Muscle of leg (tissue), 3 donors: ENCODE measurements at regions not wholly inside any gene's neighbourhood (a gene's known extent, or its start where the extent isn't known, plus 50 kb on each side); places are given as distances from the start of the nearest gene placed in this dataset.

Experiments used
- DNase-seq: peaks from one replicate; pipeline ENCODE4 v3.0.0; 2013
- H3K27ac ChIP-seq: one replicate; pipeline ENCODE4 v1.5.1; 2013; ENCODE audit warnings: mild to moderate bottlenecking, low read length, control low read depth
- H3K27me3 ChIP-seq: one replicate; pipeline ENCODE4 v1.6.1; 2013; ENCODE audit warnings: low read length; ENCODE audit not compliant: control insufficient read depth, insufficient read depth
- H3K36me3 ChIP-seq: one replicate; pipeline ENCODE4 v1.6.1; 2013; ENCODE audit warnings: low read length; ENCODE audit not compliant: control insufficient read depth, insufficient read depth
- H3K4me1 ChIP-seq: one replicate; pipeline ENCODE4 v1.6.1; 2013; ENCODE audit warnings: low read length; ENCODE audit not compliant: control insufficient read depth, insufficient read depth
- H3K4me3 ChIP-seq: one replicate; pipeline ENCODE4 v1.5.1; 2013; ENCODE audit warnings: low read length, control low read depth
- H3K9me3 ChIP-seq: replicated peaks from 2 replicates; pipeline ENCODE4 v1.6.1; 2013; ENCODE audit warnings: low read depth, low read length; ENCODE audit not compliant: control insufficient read depth
- WGBS: methylation state at CpG from one replicate; pipeline ENCODE4 v1.1.5; 2013; ENCODE audit warnings: missing lambda C conversion rate; ENCODE audit not compliant: insufficient coverage; 5-methylcytosine and 5-hydroxymethylcytosine counted together

GRCh38 chr5:115439639-115440038 is 104.9 kb downstream of the FEM1C start:
- WGBS = no CpG with 5 or more reads among the region's 2 CpGs
- H3K4me1 ChIP-seq = peaks cover 2% of the 10 kb centered on the region
- H3K27ac ChIP-seq = no peak overlapping the region
- no peak overlapping the region for H3K4me3 ChIP-seq
- DNase-seq = no peak
- H3K27me3 ChIP-seq = no peaks in the 10 kb centered on the region
- H3K9me3 ChIP-seq = peaks cover 18% of the 10 kb centered on the region
- H3K36me3 ChIP-seq = no peaks in the 10 kb centered on the region

- Histone ChIP-seq H3K4me3 (no peak overlapping the region), H3K9me3 (peaks cover 18% of the 10 kb centered on the region), H3K27me3 (no peaks in the 10 kb centered on the region), H3K27ac (no peak overlapping the region), H3K4me1 (peaks cover 2% of the 10 kb centered on the region), H3K36me3 (no peaks in the 10 kb centered on the region)
- no peak for DNase-seq
- WGBS = 80% methylated on average over 1 of the region's 2 CpGs
Observed at GRCh38 chr5:115439042-115439441, 105.5 kb downstream of the FEM1C start.

- WGBS = 60% methylated on average over 1 of the region's 3 CpGs
- DNase-seq = no peak
- H3K4me3 ChIP-seq = no peak overlapping the region
- H3K27me3 ChIP-seq = no peaks in the 10 kb centered on the region
- peaks cover 2% of the 10 kb centered on the region for H3K4me1 ChIP-seq
- H3K9me3 ChIP-seq = peaks cover 12% of the 10 kb centered on the region
- H3K36me3 ChIP-seq = no peaks in the 10 kb centered on the region
- no peak overlapping the region for H3K27ac ChIP-seq
Observed at GRCh38 chr5:115435778-115436712, 108.5 kb downstream of the FEM1C start.

GRCh38 chr5:115435065-115435777 is 109.4 kb downstream of the FEM1C start:
- no peak for DNase-seq
- Histone ChIP-seq H3K4me3 (no peak overlapping the region), H3K27me3 (no peaks in the 10 kb centered on the region), H3K27ac (no peak overlapping the region), H3K9me3 (peaks cover 7% of the 10 kb centered on the region), H3K4me1 (peaks cover 2% of the 10 kb centered on the region), H3K36me3 (no peaks in the 10 kb centered on the region)
- WGBS = 54% methylated on average over 2 of the region's 4 CpGs

GRCh38 chr5:115433918-115434317 is 110.7 kb downstream of the FEM1C start:
- H3K4me3 ChIP-seq = no peak overlapping the region
- no peak for DNase-seq
- no peaks in the 10 kb centered on the region for H3K36me3 ChIP-seq
- peaks cover 1% of the 10 kb centered on the region for H3K9me3 ChIP-seq
- H3K27ac ChIP-seq = no peak overlapping the region
- peaks cover 2% of the 10 kb centered on the region for H3K4me1 ChIP-seq
- H3K27me3 ChIP-seq = no peaks in the 10 kb centered on the region

- H3K27ac ChIP-seq = no peak overlapping the region
- H3K36me3 ChIP-seq = no peaks in the 10 kb centered on the region
- peaks cover 5% of the 10 kb centered on the region for H3K4me1 ChIP-seq
- no peaks in the 10 kb centered on the region for H3K27me3 ChIP-seq
- no peaks in the 10 kb centered on the region for H3K9me3 ChIP-seq
- H3K4me3 ChIP-seq = no peak overlapping the region
- no peak for DNase-seq
Observed at GRCh38 chr5:115432691-115433090, 111.9 kb downstream of the FEM1C start.

- Histone ChIP-seq H3K27ac (no peak overlapping the region), H3K36me3 (no peaks in the 10 kb centered on the region), H3K4me1 (peaks cover 5% of the 10 kb centered on the region), H3K27me3 (no peaks in the 10 kb centered on the region), H3K9me3 (no peaks in the 10 kb centered on the region), H3K4me3 (no peak overlapping the region)
- DNase-seq = no peak
- no CpG with 5 or more reads among the region's 1 CpG for WGBS
Observed at GRCh38 chr5:115431116-115431515, 113.5 kb downstream of the FEM1C start.

GRCh38 chr5:115430374-115430773 is 114.2 kb downstream of the FEM1C start:
- Histone ChIP-seq H3K9me3 (no peaks in the 10 kb centered on the region), H3K27ac (no peak overlapping the region), H3K4me1 (peaks cover 4% of the 10 kb centered on the region), H3K27me3 (no peaks in the 10 kb centered on the region), H3K4me3 (no peak overlapping the region), H3K36me3 (no peaks in the 10 kb centered on the region)
- WGBS = 78% methylated on average over 2 of the region's 2 CpGs
- no peak for DNase-seq

- Histone ChIP-seq H3K36me3 (no peaks in the 10 kb centered on the region), H3K9me3 (no peaks in the 10 kb centered on the region), H3K4me1 (peaks cover 5% of the 10 kb centered on the region), H3K27ac (no peak overlapping the region), H3K4me3 (no peak overlapping the region), H3K27me3 (no peaks in the 10 kb centered on the region)
- DNase-seq = no peak
Observed at GRCh38 chr5:115429345-115429940, 115.1 kb downstream of the FEM1C start.

- Histone ChIP-seq H3K4me1 (peaks cover 10% of the 10 kb centered on the region), H3K27me3 (no peaks in the 10 kb centered on the region), H3K27ac (no peak overlapping the region), H3K36me3 (no peaks in the 10 kb centered on the region), H3K4me3 (no peak overlapping the region), H3K9me3 (no peaks in the 10 kb centered on the region)
- no peak for DNase-seq
- 57% methylated on average over 1 of the region's 2 CpGs for WGBS
Observed at GRCh38 chr5:115428676-115429075, 115.9 kb downstream of the FEM1C start.
